Stimulated activated CD4-positive, alpha-beta T cell treated with anti-CD3 and anti-CD28 coated beads, TNF-alpha, amount 100 ng/mL, for 24 hours (primary cell): ENCODE measurements at regions not wholly inside any gene's neighbourhood (a gene's known extent, or its start where the extent isn't known, plus 50 kb on each side); places are given as distances from the start of the nearest gene placed in this dataset.

Experiments used
- DNase-seq, 3 experiments: peaks; one replicate each; pipeline ENCODE4 v3.0.0-alpha.2; 2020; ENCODE audit warnings: low read depth in 3 of 3

GRCh38 chr6:14187406-14187805 lies 69.8 kb downstream of the CD83 start:
- DNase-seq: no peak

DNA sequence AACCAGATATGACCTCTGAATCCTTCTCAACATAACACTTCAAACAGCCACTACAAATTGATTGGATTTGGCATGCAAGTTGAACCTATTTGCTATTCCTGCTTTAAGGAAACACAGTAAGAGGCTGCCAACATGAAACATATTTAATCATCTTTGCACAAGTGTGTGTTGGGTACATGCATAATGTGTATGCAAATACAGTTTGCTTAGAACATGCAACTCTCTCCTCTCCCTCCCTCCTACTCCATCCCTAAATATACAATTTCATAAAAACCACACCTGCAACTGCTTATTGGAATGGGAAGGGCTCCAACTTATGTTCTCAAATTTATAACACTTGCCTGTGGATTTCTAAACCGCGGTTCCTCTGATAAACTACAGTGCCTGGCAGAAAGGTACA lies 71.5 kb downstream of the CD83 start:
- no peak for DNase-seq

DNA sequence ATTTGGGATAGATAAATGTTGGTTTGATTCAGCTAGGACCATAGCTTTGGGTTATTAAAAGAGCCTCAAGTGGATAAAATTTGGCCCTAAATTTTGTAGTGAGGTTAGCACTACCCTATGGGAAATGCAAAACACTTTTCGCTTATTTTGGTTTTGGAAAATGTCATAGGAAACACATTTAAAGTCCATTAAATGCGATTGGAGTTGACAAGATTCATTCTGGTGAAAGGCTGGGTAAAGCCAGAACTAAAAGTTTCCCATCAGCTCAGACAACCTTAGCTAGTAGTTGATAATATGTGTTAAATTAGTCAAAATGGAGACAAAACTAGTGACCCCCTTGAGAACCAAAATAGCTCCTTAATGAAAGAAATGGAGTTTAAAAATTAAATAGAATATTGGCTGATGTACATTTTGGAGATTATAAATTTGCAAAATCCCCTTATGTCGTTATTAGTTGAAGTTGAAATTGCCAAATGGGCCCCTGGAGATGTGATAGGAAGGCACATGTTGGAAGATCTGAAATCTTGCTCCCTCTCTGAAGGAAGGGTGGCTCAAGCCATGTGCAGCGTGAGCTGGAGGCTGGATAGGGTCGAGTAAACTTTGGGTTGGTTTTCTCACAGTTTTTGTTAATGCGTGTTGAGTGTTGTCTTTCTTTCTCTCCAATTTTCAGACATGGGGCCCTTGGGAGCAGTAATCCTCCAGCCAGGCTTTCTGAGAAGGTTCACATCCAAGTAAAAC lies 72.8 kb downstream of the CD83 start:
- no peak for DNase-seq

- no peak for DNase-seq
Measured at GRCh38 chr6:14190929-14191224, 73.3 kb downstream of the CD83 start.

DNA sequence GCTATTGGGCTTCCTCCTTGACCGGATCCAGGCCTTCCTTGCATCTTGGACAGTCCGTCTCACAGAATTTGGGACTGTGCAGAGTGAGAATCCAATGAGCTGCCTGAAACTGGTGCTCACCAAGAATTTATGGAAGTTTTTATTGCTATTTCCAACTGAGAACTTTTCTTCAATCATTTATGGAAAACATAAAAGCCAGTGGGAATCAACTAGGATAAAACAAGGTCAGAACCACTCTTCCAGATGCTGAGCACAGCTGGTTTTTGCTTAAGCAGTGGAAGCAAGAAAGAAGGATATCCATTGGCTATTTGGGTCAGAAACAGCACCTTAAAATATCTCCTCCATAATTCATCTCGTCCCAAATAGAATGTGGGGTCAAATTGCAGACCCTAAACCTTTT lies 74.2 kb downstream of the CD83 start:
- DNase-seq: no peak

DNA sequence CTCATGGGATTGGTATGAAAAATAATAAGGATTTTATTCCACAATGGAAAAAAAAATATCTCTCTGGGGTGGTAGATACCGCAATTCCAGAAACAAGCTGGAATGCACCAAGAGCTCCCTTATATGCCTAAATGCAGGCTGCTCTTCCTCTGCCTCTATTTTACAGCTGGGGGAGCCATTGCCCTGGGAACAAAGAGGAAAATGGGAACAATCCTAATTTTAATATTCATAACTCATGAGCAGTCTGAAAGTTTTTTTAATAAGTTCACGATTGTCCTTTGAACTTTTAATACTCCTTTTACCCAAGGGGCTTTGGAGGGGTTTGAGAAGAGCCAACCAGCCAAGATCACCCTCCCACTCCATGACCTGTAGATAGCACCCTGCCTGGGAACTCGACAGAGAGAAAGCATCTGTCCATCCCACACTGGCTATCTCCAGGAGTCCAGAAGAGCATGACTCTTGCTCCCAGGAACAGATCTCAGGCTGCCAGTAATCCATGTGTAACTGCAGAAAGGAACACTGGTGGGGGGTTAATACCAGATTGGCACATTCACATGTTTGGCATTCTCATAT lies 74.7 kb downstream of the CD83 start:
- no peak for DNase-seq

- no peak for DNase-seq
Measured at GRCh38 chr6:14193524-14193923, 76.0 kb downstream of the CD83 start.

DNA sequence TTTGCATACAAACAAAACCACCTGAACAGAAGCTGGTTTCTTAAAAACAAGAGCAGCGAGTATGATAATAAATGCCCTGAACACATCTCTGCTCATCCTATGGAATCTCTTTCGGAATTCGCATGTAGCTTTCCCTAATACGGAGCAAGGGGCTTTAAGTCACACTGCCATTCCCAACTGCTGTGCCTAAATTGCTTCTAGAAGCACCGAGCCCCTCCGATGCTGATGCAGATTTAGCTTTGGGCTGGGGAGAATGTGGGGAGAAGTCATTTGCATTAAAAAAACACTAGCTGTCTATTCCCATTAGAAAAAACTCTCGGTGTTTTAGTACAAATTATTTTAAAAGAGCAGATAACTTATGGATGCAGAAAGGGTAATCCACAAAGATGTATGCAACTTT lies 76.9 kb downstream of the CD83 start:
- DNase-seq: no peak

- DNase-seq: no peak
Measured at GRCh38 chr6:14194976-14195375, 77.4 kb downstream of the CD83 start.

DNA sequence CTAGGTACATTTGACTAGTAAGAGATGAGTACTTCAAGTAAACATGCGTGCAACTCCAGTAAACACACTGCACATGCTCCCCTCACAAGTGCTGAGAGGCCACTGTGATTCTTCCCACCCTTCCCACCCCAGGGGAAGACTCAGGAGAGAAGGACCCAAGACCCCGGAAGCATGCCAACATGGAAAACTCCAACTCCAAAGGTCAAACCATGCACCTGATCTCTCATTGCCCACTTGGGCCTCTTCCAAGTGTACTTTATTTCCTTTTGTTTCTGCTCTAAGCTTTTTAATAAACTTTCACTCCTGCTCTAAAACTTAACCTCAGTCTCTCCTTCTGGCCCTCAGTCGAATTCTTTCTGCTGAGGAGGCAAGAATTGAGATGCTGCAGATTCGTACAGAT lies 78.5 kb downstream of the CD83 start:
- no peak for DNase-seq

DNA sequence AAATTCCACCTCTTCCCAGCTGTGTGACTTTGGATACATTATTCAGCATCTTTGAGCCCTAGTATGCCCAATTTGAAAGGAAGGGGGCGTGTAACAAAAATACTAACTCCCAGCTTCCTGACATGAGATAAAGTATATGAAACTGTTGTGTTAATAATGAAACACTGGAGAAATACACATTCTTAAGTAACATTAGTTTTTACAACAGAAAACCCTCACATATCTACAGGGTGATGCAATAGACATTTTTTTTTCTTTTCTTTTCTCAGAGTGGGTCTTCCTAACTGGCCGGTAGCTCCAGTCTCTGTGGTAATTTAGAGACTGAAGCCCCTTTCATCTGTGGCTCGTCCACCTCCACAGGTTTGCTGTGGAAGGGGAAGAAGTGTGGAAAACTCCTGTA lies 79.5 kb downstream of the CD83 start:
- no peak for DNase-seq

GRCh38 chr6:14200047-14200446 lies 82.5 kb downstream of the CD83 start:
- DNase-seq: no peak

DNA sequence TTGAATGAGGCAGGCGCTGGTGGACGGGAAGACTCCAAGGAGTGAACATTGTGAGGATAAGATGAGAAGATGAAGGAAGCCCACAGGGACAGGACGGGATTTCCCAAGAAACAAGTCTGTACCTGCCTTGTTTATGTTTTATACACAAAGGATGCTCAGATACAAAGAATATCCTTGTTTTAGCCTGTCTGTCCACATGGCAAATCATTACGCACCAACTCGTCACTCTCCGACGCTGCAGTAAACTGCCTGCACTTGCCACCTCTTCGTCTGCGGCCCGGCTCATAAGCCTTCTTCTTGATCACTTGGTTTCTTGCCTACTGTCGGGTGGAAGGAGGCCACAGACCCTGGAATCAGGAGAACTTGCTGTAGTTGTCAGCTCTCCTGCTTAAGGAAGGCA lies 85.4 kb downstream of the CD83 start:
- no peak for DNase-seq

DNA sequence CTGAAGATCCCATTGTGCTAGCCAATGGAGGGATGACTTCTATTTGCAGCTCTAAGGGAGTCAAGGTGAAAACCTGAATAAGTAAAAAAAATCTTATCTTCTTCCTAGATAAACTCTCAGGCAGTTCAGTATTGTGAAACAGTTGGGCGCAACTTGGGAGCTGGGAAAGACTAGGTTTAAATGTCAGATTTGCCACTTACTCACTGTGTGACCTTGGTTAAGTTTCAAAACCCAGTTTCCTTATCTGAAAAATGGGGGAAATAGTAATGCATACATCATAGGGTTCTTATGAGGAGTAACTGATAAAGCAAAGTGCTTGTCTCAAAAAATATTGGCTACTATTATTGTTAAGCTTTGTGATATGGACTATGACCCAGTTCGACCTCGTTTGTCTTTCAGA lies 88.8 kb downstream of the CD83 start:
- DNase-seq: no peak

DNA sequence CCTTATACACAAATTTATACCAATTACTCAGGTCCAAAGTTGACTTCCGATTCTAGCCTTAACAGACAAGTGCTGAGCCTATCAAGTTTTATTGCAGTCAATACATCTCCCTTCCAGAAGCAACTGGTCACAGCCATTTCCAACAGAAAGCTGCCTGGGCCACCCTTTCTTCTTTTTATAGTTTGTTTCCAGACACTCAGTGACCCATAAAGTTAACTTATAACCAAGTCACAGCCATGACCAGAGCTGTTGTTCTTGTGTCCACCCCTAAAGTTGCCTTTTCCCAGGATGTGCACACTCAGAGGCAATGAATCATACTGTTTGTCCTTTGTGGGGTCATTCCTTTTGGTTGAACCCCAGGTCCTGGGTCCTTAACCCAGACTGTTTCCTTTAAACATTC lies 89.9 kb downstream of the CD83 start:
- DNase-seq: no peak

GRCh38 chr6:14209000-14209399 lies 91.4 kb downstream of the CD83 start:
- DNase-seq: no peak

GRCh38 chr6:14210077-14210476 lies 92.5 kb downstream of the CD83 start:
- DNase-seq: no peak

DNA sequence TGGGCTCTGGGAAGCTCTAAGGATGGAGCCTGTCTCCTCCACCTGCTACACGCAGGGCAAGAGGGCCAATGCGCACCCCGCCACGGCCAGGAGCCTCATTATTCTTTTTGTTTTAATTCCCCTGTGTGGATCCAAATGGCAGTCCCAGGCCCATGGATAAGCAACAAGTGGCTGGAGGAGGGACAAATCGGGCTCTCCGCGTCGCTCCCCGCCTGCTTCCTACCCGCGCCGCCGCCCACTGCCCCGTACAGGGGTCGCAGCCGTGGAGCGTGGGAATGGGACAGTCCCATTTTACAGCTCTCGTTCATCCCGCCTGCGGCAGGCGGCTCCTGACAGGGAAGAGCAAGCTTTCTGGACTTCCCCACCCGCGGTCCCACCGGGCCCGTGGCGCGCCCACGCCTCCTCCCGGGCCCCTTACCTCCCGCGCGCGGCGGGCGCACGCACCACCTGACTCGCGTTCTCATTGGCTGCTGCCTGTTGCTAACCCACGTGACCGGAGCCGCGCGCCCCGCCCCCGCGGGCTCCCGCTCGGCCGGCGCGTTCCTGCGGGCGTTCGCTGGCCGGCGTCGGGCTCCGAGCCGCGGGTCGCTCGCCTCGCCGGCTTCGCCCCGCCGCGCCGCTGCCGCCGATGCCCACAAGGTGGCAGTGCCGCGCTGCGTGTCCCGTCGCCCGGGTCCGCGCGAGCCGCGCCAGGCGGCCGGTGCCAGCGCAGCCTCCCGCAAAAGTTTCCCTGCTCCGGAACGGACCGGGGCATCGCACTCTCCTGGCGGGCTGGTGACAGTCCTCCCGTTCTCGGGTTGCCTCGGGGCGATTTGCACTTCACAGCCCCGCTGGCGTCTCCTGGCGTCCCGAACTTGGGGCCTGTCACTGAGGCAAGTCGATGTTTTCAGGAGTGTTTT lies 93.3 kb downstream of the CD83 start:
- DNase-seq: peak; percentile 75 to 90 (median 83)

GRCh38 chr6:14211562-14211942 lies 94.0 kb downstream of the CD83 start:
- no peak for DNase-seq

GRCh38 chr6:14212020-14212419 lies 94.4 kb downstream of the CD83 start:
- no peak for DNase-seq

DNA sequence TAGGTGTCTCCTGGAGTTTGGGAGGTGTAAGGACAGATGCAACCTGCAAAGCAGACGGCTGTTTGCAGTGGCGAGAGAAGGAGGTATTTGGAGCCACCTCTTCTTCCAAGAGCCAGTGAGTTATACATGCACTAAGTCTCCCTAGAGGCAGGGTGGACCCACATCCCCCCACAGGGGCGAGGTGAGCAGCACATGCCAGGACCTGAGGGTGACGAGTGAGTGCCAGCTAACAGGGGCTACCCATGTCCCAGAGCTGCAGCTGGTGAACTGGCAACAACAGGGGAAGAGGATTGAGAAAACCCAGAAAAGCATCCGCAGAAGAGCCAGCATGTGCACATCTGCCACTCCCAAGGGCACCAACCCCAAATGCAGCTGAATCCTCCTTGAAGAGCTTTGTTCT lies 95.1 kb downstream of the CD83 start:
- no peak for DNase-seq

DNA sequence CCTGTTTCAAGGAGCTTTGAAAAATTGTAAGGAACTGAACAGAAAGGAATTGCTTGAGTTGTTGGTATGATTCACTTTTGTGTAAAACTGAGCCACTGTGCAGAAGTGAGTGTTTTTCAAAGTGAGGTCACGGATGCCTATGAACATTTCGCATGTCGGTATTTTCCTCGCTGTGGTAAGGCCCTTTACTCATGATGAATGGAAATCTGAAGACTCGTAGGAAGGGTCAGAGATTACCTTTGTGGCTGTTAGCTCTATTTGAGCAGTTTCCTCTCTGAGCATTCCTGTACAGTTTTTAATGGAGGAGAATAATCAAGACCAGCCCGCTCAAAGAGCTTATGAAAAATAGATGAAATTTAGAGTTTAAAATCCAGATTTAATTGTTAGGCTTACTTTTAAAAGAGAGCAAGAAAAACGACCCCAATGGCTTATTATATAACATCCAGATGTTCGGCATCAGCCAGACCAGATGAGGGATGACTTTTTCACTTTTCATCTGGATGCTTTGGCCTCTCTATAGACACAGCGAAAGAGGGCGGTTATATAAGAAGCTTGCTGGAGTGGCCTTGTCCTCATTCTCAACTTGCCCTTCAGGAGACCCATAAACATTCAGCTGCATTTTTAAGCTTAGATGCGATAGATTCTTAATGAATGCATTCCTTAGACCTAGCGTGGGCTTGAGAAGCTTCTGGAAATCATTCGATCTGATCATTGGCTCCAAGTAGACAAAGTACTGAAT lies 99.5 kb downstream of the CD83 start:
- DNase-seq: no peak
